HG02885 (cell line): ENCODE measurements at regions not wholly inside any gene's neighbourhood (a gene's known extent, or its start where the extent isn't known, plus 50 kb on each side); places are given as distances from the start of the nearest gene placed in this dataset.

Experiments
- ATAC-seq: cut with Tn5 transposase; IDR thresholded peaks from one replicate; pipeline ENCODE4 v1.9.1; 2021; ENCODE audit warnings: mild to moderate bottlenecking; ENCODE audit not compliant: unreplicated experiment, poor library complexity

DNA sequence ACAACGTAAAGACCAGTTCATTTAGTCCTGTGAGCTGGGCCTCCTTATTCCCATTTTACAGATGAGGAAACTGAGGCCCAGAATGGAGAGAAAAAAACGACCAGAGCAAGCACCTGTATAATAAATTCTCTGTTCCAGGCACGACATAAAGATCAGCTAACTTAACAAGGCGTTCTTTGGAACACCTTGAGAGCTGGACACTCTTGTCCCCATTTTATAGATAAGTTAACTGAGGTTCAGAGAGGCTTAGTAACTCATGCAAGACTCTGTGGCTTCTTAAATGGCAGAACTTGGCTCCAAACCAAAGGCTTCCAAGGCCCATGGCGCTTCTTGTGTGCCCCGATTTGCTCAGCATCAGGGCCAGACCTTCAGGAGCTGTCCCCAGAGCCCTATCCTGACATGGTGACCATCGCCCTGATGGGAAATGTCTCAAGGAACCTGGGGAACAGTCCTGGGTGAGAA, 142.1 kb downstream of the VEGFA start:
- ATAC-seq, result no peak

DNA sequence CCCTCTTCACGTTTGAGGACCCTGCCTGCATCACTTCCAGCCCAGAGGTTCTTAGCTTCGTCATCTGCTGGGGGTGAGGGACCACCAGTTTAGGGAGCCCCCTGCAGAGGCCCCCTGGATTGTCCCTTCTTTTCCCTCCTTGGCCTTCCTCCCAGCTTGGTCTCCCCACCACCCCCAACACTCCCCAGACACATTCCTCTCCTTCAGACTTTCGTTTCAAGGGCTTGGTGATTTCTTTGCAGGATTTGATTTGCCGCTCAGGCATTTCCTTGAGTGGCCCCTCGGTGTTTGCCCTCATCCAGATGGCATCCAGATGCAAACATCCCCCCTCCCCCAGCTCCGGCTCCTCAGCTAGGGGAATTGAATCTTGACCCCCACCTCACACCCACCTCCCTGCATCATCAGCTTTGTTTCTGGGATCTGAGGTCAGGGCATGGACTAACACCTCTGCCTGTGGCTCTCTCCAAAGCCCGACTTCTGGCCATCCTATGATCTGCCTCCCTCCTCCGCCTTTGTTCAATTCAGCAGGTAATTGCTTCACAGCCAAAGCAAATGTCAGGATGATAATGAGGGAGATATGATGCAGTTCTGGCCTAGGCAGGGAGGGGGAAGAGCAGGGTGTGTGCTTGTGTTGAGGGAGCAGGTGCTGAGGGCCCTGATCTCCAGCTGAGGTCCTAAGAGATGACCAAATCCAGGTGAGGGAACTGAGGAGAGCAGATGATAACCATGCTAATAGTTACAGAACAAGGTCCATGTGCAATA, 141.5 kb downstream of the VEGFA start:
- no peak for ATAC-seq

GRCh38 chr6:43910638-43911353, 140.8 kb downstream of the VEGFA start:
- ATAC-seq, result no peak

- no peak for ATAC-seq
Measured at GRCh38 chr6:43910149-43910637, 140.2 kb downstream of the VEGFA start.

- no peak for ATAC-seq
Measured at GRCh38 chr6:43909474-43910148, 139.6 kb downstream of the VEGFA start.

GRCh38 chr6:43907789-43908472, 137.9 kb downstream of the VEGFA start:
- no peak for ATAC-seq

DNA sequence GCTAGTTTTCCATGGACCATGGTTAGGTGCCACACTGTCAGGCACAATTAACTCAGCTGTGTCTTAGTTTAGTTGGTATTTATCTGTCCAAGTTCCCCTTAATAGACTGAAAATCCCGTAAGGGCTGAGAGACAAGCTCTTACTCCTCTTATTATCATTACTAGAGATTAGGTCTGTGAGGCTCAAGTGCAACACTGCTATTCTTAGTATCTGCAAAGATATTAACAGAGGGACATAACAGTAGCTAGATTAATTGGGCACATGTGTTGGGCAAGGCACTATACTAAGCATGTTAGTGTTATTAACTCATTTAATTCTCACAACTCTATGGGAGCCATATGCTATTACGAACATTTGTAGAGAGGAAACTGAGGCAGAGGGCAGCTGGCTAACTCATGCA, 137.3 kb downstream of the VEGFA start:
- ATAC-seq, result no peak

DNA sequence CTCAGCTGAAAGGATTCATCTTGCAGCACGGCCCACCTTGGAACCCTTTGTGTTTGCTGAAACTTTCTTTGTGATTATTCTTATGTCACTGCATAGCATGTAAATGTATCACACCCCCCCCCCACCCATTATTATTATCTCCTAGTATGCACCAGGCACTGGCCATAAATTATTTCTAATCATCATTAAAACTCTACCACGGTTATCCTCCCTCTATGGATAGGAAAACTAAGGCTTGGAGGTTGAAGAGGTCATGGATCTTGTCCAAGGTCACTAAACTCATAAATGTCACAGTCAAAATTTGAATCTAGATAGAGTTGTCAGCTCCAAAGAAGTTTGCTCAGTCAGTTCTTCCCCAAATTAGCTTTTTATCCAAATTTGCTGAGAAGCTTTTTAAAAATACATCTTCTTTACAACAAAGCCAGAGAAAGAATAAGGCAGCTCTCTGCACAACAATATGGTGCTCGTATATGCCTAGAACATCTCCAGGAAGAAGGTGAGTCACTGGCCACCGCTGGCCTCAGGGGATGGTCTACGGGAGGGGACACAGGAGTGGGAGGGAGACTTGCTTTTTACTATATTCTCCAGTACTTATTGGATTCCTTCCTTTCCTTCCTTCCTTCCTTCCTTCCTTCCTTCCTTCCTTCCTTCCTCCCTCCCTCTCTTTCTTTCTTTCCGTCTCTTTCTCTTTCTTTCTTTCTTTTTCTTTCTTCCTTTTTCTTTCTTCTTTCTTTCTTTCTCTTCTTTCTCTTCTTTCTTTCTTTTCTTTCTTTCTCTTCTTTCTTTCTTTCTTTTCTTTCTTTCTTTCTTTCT, 134.5 kb downstream of the VEGFA start:
- ATAC-seq, result no peak

DNA sequence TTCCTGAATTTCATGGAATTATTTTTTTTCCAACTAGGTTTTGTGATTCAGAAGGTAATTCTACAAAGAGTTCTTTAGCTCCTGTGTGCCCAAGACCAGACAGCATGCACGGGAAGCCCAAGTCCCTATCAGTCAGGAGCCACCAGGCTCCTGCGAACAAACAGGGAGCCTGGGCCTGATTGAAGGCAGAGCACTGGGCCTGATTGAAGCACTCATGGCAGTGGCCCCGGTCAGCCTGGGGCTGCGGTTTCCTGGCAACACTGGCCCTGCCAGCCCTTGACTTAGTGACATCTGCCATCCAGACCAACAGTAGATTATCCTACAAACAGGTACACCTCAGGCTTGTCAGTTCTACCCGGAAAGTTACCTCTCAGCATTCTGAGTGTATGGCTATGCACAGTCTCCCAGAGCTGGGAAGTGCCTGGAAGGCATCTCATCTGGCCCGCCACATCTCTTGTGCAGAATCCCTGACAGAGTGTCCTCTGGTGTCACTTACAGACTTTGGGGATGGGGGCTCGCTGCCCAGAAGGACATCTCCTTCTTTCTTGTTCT, 133.8 kb downstream of the VEGFA start:
- no peak for ATAC-seq

DNA sequence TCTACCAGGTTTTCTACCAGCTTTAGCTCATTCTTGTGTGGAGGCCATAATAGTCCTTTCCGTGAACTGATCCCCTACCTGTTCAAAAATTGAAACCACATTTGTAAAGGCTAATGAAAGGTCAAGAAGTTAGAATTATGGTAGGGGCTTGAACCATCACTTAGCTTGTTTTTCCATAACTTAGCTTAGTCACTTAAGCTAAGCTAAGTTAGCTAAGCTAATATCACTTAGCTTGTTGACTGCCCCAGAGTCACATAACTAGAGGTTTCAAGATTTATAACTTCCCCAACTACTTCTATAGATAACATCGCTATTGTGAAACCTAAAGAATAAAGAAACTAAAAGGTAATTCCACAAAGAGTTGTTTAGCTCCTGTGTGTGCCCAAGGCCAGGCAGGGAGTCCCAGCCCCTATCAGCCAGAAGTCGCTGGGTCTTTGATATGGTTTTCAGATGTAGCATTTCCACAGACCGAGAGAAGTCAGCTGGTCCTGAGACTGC, 131.8 kb downstream of the VEGFA start:
- no peak for ATAC-seq

DNA sequence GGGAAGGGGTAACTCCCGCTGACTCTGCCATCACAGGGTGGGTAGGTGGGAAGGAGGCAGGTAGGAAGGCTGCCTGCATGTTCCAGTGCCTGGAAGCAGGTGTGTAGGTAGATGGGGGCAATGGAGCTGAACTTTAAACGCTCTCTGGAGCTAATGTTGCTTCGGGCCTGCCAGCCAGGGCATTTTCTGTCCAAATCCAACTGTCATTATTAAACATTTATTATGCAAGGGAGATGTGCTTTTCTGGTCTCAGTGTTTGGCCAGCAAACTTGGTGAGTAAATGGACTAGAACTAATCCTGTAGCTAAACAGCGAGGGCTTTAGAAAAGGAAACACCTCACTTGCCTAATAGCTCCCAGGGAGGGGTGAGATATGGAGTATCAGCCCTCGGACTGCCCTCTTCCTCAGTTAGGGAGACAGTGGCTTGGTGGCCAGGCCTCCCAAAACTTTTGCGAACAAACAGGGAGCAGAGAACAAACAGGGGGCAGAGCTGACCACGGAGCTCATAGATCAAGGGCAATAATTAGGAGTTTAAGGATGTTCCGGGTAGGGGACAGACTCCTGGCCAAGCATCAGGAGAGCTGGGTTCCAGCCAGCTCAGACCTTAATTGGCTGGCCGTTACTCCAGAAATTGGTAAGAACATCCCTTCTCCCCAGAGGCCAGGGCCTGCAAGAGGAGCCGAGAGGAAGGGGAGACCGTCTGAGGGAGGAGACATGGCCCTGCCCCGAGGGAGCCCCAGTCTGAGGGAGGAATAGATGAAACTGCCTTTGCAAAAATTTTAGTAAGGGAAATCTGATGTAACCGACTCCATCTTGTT, 131.1 kb downstream of the VEGFA start:
- no peak for ATAC-seq

DNA sequence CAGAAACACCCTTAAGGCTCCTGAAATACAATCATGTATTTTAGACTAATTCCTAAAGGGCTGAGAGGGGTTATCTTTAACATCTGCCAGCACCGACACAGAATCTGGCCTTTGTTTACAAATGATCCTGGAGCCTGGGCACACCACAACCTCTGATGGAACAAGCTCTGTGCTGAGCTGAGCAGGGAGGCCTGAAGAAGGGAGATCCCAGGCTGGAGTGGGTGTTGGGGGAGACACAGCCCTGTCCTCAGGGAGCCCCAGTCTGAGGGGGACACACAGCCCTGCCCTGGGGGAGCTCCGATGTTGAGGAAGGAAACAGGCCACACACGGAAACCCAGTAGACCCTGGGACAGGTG, 130.5 kb downstream of the VEGFA start:
- no peak for ATAC-seq

GRCh38 chr6:43899830-43900229, 129.8 kb downstream of the VEGFA start:
- ATAC-seq, result no peak

DNA sequence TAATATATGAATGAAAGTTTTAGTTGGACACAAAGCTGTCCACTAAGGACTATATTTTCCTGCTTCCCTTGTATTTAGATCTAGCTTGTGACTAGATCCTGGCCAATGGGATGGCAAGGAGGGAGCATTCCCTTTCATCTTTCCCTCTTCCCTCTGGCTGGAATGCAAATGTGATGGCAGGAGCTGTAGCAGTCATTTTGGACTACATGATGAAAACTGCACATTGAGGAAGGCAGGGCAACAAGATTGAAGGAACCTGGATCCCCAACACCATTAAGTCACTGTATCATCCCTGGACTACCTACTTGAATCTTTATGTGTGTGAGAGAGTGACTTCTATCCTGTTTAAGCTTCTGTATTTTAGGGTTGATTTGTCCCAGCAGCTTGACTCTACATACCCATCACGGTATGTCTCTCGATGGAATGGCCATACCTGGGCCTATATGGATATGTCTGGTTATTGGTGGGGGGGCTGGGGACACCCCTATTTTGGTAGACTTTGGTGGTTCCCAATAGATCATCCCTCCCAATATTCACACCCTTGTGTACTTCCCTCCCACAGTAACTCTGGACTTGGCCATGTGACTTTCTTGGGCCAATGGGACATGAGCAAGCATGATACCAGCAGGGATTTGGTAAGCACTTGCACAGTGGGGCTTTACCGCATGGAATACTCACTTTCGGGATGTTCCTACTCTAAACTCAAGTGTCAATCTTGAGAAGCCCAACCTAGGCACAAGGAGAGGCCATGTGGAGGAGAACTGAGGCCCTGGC, 128.5 kb downstream of the VEGFA start:
- no peak for ATAC-seq

GRCh38 chr6:43897571-43898302, 127.7 kb downstream of the VEGFA start:
- no peak for ATAC-seq

DNA sequence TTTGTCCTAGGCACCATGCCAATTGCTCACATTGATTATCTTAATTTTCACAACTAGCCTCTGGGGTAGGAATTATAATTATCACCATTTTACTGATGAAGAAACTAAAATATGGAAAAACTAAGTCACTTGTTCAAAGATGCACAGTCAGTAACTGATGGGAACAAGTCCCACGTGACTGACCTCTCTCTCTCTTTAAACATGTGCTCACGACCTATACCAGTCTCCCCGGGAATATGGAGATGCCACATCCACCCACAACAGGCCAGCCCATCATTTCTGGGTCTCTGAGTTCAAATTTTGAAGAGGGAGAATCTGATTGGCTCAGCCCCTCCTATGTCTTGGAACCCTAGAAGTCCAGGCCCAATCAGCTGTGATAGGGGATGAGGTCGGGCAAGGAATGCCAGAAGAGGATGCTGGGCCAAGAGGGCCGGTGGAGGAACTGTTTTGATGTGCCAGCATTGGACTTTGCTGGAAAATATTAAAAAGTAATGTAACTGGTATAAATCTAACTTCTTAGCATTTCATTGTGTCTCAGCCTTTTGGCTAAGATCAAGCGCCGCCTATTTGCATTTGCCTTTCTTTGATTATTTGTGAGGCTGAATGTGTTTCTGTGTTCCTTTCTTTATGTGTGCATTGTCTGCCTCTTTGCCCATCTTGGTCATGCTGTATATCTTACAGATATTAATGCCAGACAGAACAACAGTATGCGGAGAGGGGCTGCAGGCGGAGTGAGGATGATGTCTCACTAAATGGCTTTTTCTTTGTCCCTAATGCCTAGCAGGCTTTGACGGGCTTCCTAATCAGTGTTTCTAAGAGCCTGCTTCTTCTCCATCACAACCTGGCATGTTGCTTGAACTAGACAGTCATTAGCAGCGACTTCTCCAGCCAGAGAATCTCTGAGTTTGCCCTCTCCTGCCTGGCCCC, 126.6 kb downstream of the VEGFA start:
- no peak for ATAC-seq
